Lower leg skin (tissue), 3 donors: ENCODE measurements at regions not wholly inside any gene's neighbourhood (a gene's known extent, or its start where the extent isn't known, plus 50 kb on each side); places are given as distances from the start of the nearest gene placed in this dataset.

Experiments
- CTCF ChIP-seq, 3 donors: fragments of 450-650 bp; IDR thresholded peaks; one replicate each; pipeline ENCODE4 v1.5.1; 2016; ENCODE audit warnings: antibody characterized with exemption in 3 of 3, mild to moderate bottlenecking in 3 of 3, moderate library complexity in 2 of 3
- POLR2A ChIP-seq, 2 donors: fragments of 450-650 bp; IDR thresholded peaks; one replicate each; pipeline ENCODE4 v1.6.1; 2016 to 2017; ENCODE audit warnings: antibody characterized with exemption in 2 of 2, mild to moderate bottlenecking in 1 of 2, moderate library complexity in 1 of 2

DNA sequence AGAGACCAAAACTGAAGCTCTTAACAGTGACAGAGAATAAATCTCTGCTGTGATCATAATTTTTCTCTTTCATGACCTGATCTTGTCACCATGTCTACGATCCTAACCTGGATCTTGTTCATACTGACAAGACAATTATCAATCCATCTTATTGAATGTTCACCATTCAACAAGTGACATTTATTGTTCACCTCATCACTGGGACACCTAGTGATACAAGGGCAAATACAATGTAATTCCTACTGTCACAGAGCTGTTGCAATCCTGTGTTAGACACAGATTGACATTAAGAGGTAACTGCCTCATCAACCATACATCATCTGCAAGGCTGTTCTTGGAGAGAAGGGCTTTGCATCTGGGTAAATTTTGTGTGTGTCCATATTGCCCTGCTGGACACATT is 942.4 kb upstream of the PRR20A start:
- TF ChIP-seq CTCF (IDR thresholded peaks at IDR 0.05) (no peak), POLR2A (IDR thresholded peaks at IDR 0.05) (no peak)
